K562 (cell line): ENCODE measurements at regions not wholly inside any gene's neighbourhood (a gene's known extent, or its start where the extent isn't known, plus 50 kb on each side); places are given as distances from the start of the nearest gene placed in this dataset.

Experiments
- ATAC-seq: fragments of 200-7000 bp; cut with Tn5 transposase; 3 replicates; pipeline ENCODE4 v1.9.1; 2020; ENCODE audit warnings: moderate library complexity
- BruUV-seq: library from RNA; stranded (reverse); fragments of 400-500 nt; replicated peaks from 2 replicates; lab custom pipeline; 2021; lab: Mats Ljungman, UMichigan
- CTCF ChIA-PET: fragments of 300-600 bp; formaldehyde crosslinking; extraction: SDS; loops from one replicate; lab custom pipeline; 2021; ENCODE audit warnings: low intra/inter-chr PET ratio; lab: Yijun Ruan, JAX
- POLR2A ChIA-PET: fragments of 300-600, 350-650 bp; sonication (Branson Sonifier 250); formaldehyde crosslinking; extraction: SDS; loops from one replicate; lab custom pipeline; 2021; ENCODE audit warnings: antibody characterized with exemption, inconsistent platforms; lab: Yijun Ruan, JAX
- DNase-seq, 4 experiments: peaks; one replicate each; pipeline versions ENCODE4 v3.0.0 to v3.0.0-alpha.2; 2011 to 2018; ENCODE audit warnings: low spot score in 3 of 4, mixed read lengths in 3 of 4; ENCODE audit errors: extremely low read depth in 1 of 4
- FAIRE-seq: peaks from 2 replicates; lab custom pipeline; 2011; peaks lifted over from hg19 to GRCh38; lab: Jason Lieb, UNC
- H2AFZ ChIP-seq: 2 replicates; pipeline ENCODE4 v1.6.0; 2011; ENCODE audit warnings: low read depth, low read length, control low read depth, inconsistent platforms
- H3K27ac ChIP-seq: fragments of 200-600 bp; 3 replicates; pipeline ENCODE4 v1.8.0; 2011; ENCODE audit warnings: low read depth, mild to moderate bottlenecking, control low read depth, inconsistent platforms, low read length, moderate library complexity, mixed read lengths; ENCODE audit errors: extremely low read depth
- H3K27me3 ChIP-seq, 2 experiments: fragments of 300-600 bp in 1 of 2; 2 replicates in 1 of 2; 3 replicates in 1 of 2; pipeline versions ENCODE4 v1.6.0 to v1.8.0; 2011; ENCODE audit warnings: inconsistent platforms in 2 of 2, low read length in 2 of 2, mild to moderate bottlenecking in 1 of 2, mixed read lengths in 1 of 2, moderate library complexity in 1 of 2; ENCODE audit not compliant: control insufficient read depth in 2 of 2, insufficient read depth in 2 of 2
- H3K36me3 ChIP-seq: fragments of 300-600 bp; 3 replicates; pipeline ENCODE4 v1.8.0; 2011; ENCODE audit warnings: mild to moderate bottlenecking, low read length, inconsistent platforms; ENCODE audit not compliant: control insufficient read depth, insufficient read depth
- H3K4me1 ChIP-seq, 2 experiments: fragments of 200-600 bp in 1 of 2; replicated peaks in 1 of 2; 2 replicates in 1 of 2; 3 replicates in 1 of 2; pipeline versions ENCODE4 v1.5.1 to v1.8.0; 2011; ENCODE audit warnings: inconsistent platforms in 2 of 2, low read length in 2 of 2, mild to moderate bottlenecking in 1 of 2, mixed read lengths in 1 of 2, moderate library complexity in 1 of 2; ENCODE audit not compliant: control insufficient read depth in 2 of 2, insufficient read depth in 2 of 2
- H3K4me2 ChIP-seq: 2 replicates; pipeline ENCODE4 v1.6.1; 2011; ENCODE audit warnings: low read length, control low read depth, inconsistent platforms, mixed read lengths; ENCODE audit not compliant: insufficient read depth
- H3K4me3 ChIP-seq: fragments of 200-600 bp; sonication (generic), shearing (Covaris generic); 2 replicates; pipeline ENCODE4 v1.5.1; 2016; ENCODE audit warnings: control low read depth, inconsistent platforms
- H3K79me2 ChIP-seq: fragments of 200-600 bp; 3 replicates; pipeline ENCODE4 v1.8.0; 2011; ENCODE audit warnings: low read length, inconsistent platforms; ENCODE audit not compliant: control insufficient read depth, insufficient read depth
- H3K9ac ChIP-seq, 2 experiments: 2 replicates each; pipeline versions ENCODE4 v1.6.0 to v1.6.1; 2011; ENCODE audit warnings: low read depth in 2 of 2, low read length in 2 of 2, control low read depth in 1 of 2, inconsistent platforms in 1 of 2, mild to moderate bottlenecking in 1 of 2, mixed read lengths in 1 of 2; ENCODE audit not compliant: insufficient read depth in 1 of 2
- H3K9me1 ChIP-seq: one replicate; pipeline ENCODE4 v1.6.0; 2011; ENCODE audit warnings: inconsistent platforms, mild to moderate bottlenecking, low read length, moderate library complexity; ENCODE audit not compliant: control insufficient read depth, insufficient read depth
- H3K9me3 ChIP-seq: replicated peaks from 2 replicates; pipeline ENCODE4 v1.5.1; 2011; ENCODE audit warnings: low read depth, low read length, inconsistent platforms; ENCODE audit not compliant: control insufficient read depth, insufficient read depth
- H4K20me1 ChIP-seq: replicated peaks from 2 replicates; pipeline ENCODE4 v1.6.1; 2011; ENCODE audit warnings: low read length, inconsistent platforms, mixed read lengths; ENCODE audit not compliant: control insufficient read depth, insufficient read depth
- ATF7 ChIP-seq: fragments of 450-650 bp; IDR thresholded peaks from 2 replicates; pipeline ENCODE4 v1.7.1; 2014; ENCODE audit warnings: mild to moderate bottlenecking, moderate library complexity
- BRCA1 ChIP-seq, 2 experiments: fragments of 450-650 bp in 1 of 2; sonication (generic) in 1 of 2; formaldehyde crosslinking in 1 of 2; IDR thresholded peaks; 2 replicates each; pipeline versions ENCODE4 v1.5.0 to v1.6.1; 2017 to 2020; ENCODE audit warnings: mild to moderate bottlenecking in 1 of 2, missing genetic modification reagents in 1 of 2
- CEBPG ChIP-seq, 3 experiments: fragments of 200-800 bp in 1 of 3; sonication (Bioruptor generic) in 1 of 3; sonication (generic) in 1 of 3; formaldehyde crosslinking in 1 of 3; IDR thresholded peaks in 2 of 3; conservative IDR thresholded peaks in 1 of 3; 2 replicates each; pipeline versions ENCODE4 v1.6.1 to v1.8.0; 2016 to 2022; ENCODE audit warnings: missing compliant biosample characterization in 2 of 3, missing genetic modification characterization in 2 of 3, mild to moderate bottlenecking in 1 of 3, missing genetic modification reagents in 1 of 3
- EP400 ChIP-seq: fragments of 450-650 bp; IDR thresholded peaks from 2 replicates; pipeline ENCODE4 v1.6.1; 2017; ENCODE audit warnings: antibody characterized with exemption, mild to moderate bottlenecking, moderate library complexity
- ETS2 ChIP-seq: IDR thresholded peaks from 2 replicates; pipeline ENCODE4 v1.6.1; 2016; ENCODE audit warnings: borderline replicate concordance, missing genetic modification characterization, mild to moderate bottlenecking, moderate library complexity, missing compliant biosample characterization; ENCODE audit not compliant: poor library complexity, severe bottlenecking
- GATAD2A ChIP-seq: fragments of 450-650 bp; IDR thresholded peaks from 2 replicates; pipeline ENCODE4 v1.6.1; 2017
- HDAC8 ChIP-seq: fragments of 450-650 bp; IDR thresholded peaks from 2 replicates; pipeline ENCODE4 v1.6.1; 2016; ENCODE audit warnings: mild to moderate bottlenecking, missing genetic modification characterization, moderate library complexity, missing compliant biosample characterization
- MECOM ChIP-seq: fragments of 250-450 bp; sonication (Bioruptor Pico); IDR thresholded peaks from 2 replicates; pipeline ENCODE4 v1.8.0; 2022; ENCODE audit warnings: inconsistent platforms
- NCOA6 ChIP-seq: fragments of 450-650 bp; IDR thresholded peaks from 2 replicates; pipeline ENCODE4 v1.6.1; 2017; ENCODE audit warnings: mild to moderate bottlenecking
- POLR2AphosphoS5 ChIP-seq: IDR thresholded peaks from 2 replicates; pipeline ENCODE4 v1.6.1; 2011; ENCODE audit warnings: mild to moderate bottlenecking, low read depth, low read length, moderate library complexity; ENCODE audit not compliant: control insufficient read depth, insufficient read depth
- POLR3A ChIP-seq: IDR thresholded peaks from 2 replicates; pipeline ENCODE4 v1.6.1; 2011; ENCODE audit warnings: borderline replicate concordance, mild to moderate bottlenecking, moderate library complexity; ENCODE audit not compliant: insufficient read length, insufficient read depth; ENCODE audit errors: extremely low read depth
- PRMT5 ChIP-seq: sonication (generic); formaldehyde crosslinking; IDR thresholded peaks from 2 replicates; pipeline ENCODE4 v1.5.0; 2020; ENCODE audit warnings: missing genetic modification reagents
- SMAD2 ChIP-seq: fragments of 150-350 bp; IDR thresholded peaks from 2 replicates; pipeline ENCODE4 v1.6.1; 2014; ENCODE audit warnings: low read depth, mild to moderate bottlenecking, low read length
- TARDBP ChIP-seq: fragments of 450-650 bp; IDR thresholded peaks from 2 replicates; pipeline ENCODE4 v1.6.1; 2016
- ZNF282 ChIP-seq: sonication (generic); formaldehyde crosslinking; IDR thresholded peaks from 2 replicates; pipeline ENCODE4 v1.8.1; 2023; ENCODE audit warnings: missing genetic modification reagents
- ZNF707 ChIP-seq: fragments of 250-450 bp; sonication (Bioruptor Pico); conservative IDR thresholded peaks from 2 replicates; pipeline ENCODE4 v1.8.0; 2022; ENCODE audit warnings: inconsistent platforms, mild to moderate bottlenecking, moderate library complexity
- ZNF76 ChIP-seq: fragments of 250-450 bp; sonication (Bioruptor Pico); IDR thresholded peaks from 2 replicates; pipeline ENCODE4 v1.4.0; 2020; ENCODE audit warnings: mild to moderate bottlenecking, moderate library complexity, borderline replicate concordance
- WGBS: fragments of 100-300 bp; shearing (Covaris generic); methylation state at CpG from one replicate; pipeline ENCODE4 v1.1.6; 2016; ENCODE audit warnings: low coverage, mixed read lengths; ENCODE audit not compliant: insufficient coverage; ENCODE audit errors: missing lambda C conversion rate; 5-methylcytosine and 5-hydroxymethylcytosine counted together
- in situ Hi-C: fragments of 300-500 bp; cut with MboI; formaldehyde crosslinking; loops from 4 replicates; pipeline ENCODE4 v1.15.0; 2018; ENCODE audit warnings: inconsistent platforms, mixed read lengths
- intact Hi-C: fragments of 100-400 bp; cut with micrococcal nuclease; formaldehyde crosslinking; loops from 2 replicates; pipeline ENCODE4 v1.14.2; 2022

DNA sequence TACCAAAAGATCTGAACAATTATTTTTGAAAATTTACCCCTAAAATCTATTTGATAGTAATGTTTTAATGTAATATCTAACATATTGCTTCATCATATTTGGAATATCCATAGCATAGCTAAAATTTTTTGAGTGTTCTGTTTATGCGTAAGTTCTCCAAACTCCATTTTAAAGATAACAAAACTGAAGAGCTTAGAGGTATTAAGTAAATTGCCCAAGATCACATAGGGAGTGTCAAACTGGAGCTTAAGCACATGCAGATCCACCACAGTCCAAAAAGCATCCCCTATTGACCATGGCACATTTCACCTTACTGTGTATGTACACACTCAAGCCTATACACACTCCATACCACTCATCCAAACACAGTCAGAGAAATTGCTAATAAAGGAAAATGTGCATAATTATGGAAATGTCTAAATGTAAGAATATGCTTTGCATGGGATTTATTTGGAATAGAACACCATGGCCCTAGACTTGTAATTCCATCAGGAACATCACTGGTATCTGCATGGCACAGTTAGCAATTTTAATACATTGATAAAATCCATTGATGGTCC, 85.2 kb upstream of the TGFBR2 start:
- TF ChIP-seq ZNF707 (CRISPR knock-in tag) (no peak), MECOM (no peak), CEBPG (CRISPR knock-in tag; IDR thresholded peaks at IDR 0.05) (no peak), CEBPG (tag; conservative IDR thresholded peaks at IDR 0.05 in 1 of 2, IDR thresholded peaks at IDR 0.05 in 1 of 2) (peak in 1 of 2 experiments; percentile 22; a peak in 1 of 4 replicates)
- H3K27ac ChIP-seq: no peak overlapping the region
- H3K27me3 ChIP-seq: no peaks in the 10 kb centered on the region
- H3K79me2 ChIP-seq: no peaks in the 10 kb centered on the region
- no peaks in the 10 kb centered on the region for H3K36me3 ChIP-seq
- FAIRE-seq: no peak
- H3K9ac ChIP-seq: no peak overlapping the region
- H3K4me1 ChIP-seq: no peaks in the 10 kb centered on the region
- intact Hi-C loops: no loop called here
- H2AFZ ChIP-seq: no peak overlapping the region
- no peaks in the 10 kb centered on the region for H4K20me1 ChIP-seq
- no peaks in the 10 kb centered on the region for H3K9me3 ChIP-seq
- no peak overlapping the region for H3K4me3 ChIP-seq
- CTCF ChIA-PET: no interaction called here
- 5% methylated on average over 1 of the region's 1 CpG for WGBS
- POLR2A ChIA-PET: no interaction called here
- in situ Hi-C loops: no loop called here
- DNase-seq: no peak
- ATAC-seq: no peak
- H3K9me1 ChIP-seq: no peaks in the 10 kb centered on the region
- H3K4me2 ChIP-seq: no peak overlapping the region
- no TSS peak for BruUV-seq

DNA sequence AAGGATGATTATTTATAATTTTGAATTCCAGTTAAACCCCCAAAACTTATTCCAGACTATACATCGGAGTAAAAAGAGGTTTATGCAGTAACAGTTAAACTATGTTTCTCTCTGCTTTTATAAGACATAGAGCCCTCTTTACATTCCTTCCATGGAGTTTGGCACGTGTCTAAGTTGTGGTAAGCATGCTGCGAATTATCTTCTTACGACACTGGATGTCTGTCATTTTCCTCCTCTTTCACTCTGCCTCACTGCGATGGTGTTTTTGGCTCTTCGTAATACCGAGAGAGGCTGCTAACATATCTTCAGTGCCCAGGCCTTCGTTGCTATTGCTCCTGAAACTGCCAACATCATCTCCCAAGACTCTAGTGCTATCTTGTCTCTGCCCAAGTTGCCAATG, 83.9 kb upstream of the TGFBR2 start:
- H3K4me3 ChIP-seq: no peak overlapping the region
- H3K27ac ChIP-seq: no peak overlapping the region
- in situ Hi-C loops: no loop called here
- H3K9ac ChIP-seq: no peak overlapping the region
- POLR2A ChIA-PET: no interaction called here
- intact Hi-C loops: no loop called here
- H2AFZ ChIP-seq: no peak overlapping the region
- H3K9me1 ChIP-seq: no peaks in the 10 kb centered on the region
- no peak for ATAC-seq
- no TSS peak for BruUV-seq
- no peaks in the 10 kb centered on the region for H3K27me3 ChIP-seq
- no peak for DNase-seq
- H4K20me1 ChIP-seq: no peaks in the 10 kb centered on the region
- no peaks in the 10 kb centered on the region for H3K79me2 ChIP-seq
- WGBS: 3% methylated on average over 8 of the region's 8 CpGs
- no peaks in the 10 kb centered on the region for H3K9me3 ChIP-seq
- no peaks in the 10 kb centered on the region for H3K36me3 ChIP-seq
- FAIRE-seq: no peak
- no peak overlapping the region for H3K4me2 ChIP-seq
- H3K4me1 ChIP-seq: no peaks in the 10 kb centered on the region
- CTCF ChIA-PET: no interaction called here
- TF ChIP-seq ETS2 (tag) (no peak), TARDBP (no peak), PRMT5 (CRISPR knock-in tag) (no peak), ATF7 (no peak), ZNF282 (CRISPR knock-in tag) (no peak), POLR3A (no peak), NCOA6 (no peak), BRCA1 (IDR thresholded peaks at IDR 0.05) (no peak), BRCA1 (CRISPR knock-in tag; IDR thresholded peaks at IDR 0.05) (no peak), ZNF76 (CRISPR knock-in tag) (no peak), GATAD2A (no peak), SMAD2 (no peak), EP400 (no peak), POLR2AphosphoS5 (no peak), HDAC8 (tag) (no peak)
